HepG2 (cell line): ENCODE measurements at regions not wholly inside any gene's neighbourhood (a gene's known extent, or its start where the extent isn't known, plus 50 kb on each side); places are given as distances from the start of the nearest gene placed in this dataset.

ENCODE experiments used
- ATAC-seq: fragments of 200-7000 bp; cut with Tn5 transposase; 3 replicates; pipeline ENCODE4 v1.9.1; 2020; ENCODE audit warnings: mild to moderate bottlenecking, moderate library complexity
- BruUV-seq: library from RNA; stranded (reverse); fragments of 400-500 nt; replicated peaks from 2 replicates; lab custom pipeline; 2021; lab: Mats Ljungman, UMichigan
- CTCF ChIA-PET: fragments of 300-600 bp; formaldehyde crosslinking; extraction: SDS; loops from one replicate; lab custom pipeline; 2021; ENCODE audit warnings: low total read pairs, inconsistent platforms, low intra/inter-chr PET ratio; lab: Yijun Ruan, JAX
- POLR2A ChIA-PET: fragments of 350-600 bp; sonication (Branson Sonifier 250); formaldehyde crosslinking; loops from one replicate; lab custom pipeline; 2020; ENCODE audit warnings: antibody characterized with exemption, inconsistent platforms; lab: Yijun Ruan, JAX
- DNase-seq: peaks from one replicate; pipeline ENCODE4 v3.0.0-alpha.2; 2015; ENCODE audit warnings: low spot score
- FAIRE-seq: peaks from 3 replicates; lab custom pipeline; 2011; peaks lifted over from hg19 to GRCh38; lab: Jason Lieb, UNC
- H2AFZ ChIP-seq: one replicate; pipeline ENCODE4 v1.6.1; 2011; ENCODE audit warnings: low read length, inconsistent platforms
- H3K27ac ChIP-seq: fragments of 300-600 bp; 3 replicates; pipeline ENCODE4 v1.8.0; 2011; ENCODE audit warnings: mixed run types, mild to moderate bottlenecking, mixed read lengths, low read length, inconsistent platforms; ENCODE audit not compliant: insufficient read depth; ENCODE audit errors: extremely low read length
- H3K27me3 ChIP-seq, 2 experiments: fragments of 200-600 bp in 1 of 2; 2 replicates in 1 of 2; 3 replicates in 1 of 2; pipeline versions ENCODE4 v1.6.0 to v1.8.0; 2011; ENCODE audit warnings: low read length in 2 of 2, mild to moderate bottlenecking in 2 of 2, moderate library complexity in 2 of 2, inconsistent platforms in 1 of 2; ENCODE audit not compliant: insufficient read depth in 2 of 2, control insufficient read depth in 1 of 2
- H3K36me3 ChIP-seq, 2 experiments: fragments of 200-600 bp in 1 of 2; replicated peaks in 1 of 2; 2 replicates in 1 of 2; 3 replicates in 1 of 2; pipeline versions ENCODE4 v1.5.1 to v1.8.0; 2011; ENCODE audit warnings: low read length in 2 of 2, inconsistent platforms in 1 of 2; ENCODE audit not compliant: insufficient read depth in 2 of 2, control insufficient read depth in 1 of 2
- H3K4me1 ChIP-seq: 2 replicates; pipeline ENCODE4 v1.5.1; 2012; ENCODE audit warnings: low read length, inconsistent platforms; ENCODE audit not compliant: insufficient read depth
- H3K4me2 ChIP-seq: 2 replicates; pipeline ENCODE4 v1.6.0; 2011; ENCODE audit warnings: low read depth, low read length, inconsistent platforms
- H3K4me3 ChIP-seq, 3 experiments: fragments of 200-600 bp in 1 of 3; sonication (generic), shearing (Covaris generic) in 1 of 3; replicated peaks in 1 of 3; 2 replicates each; pipeline ENCODE4 v1.5.1; 2011 to 2016; ENCODE audit warnings: low read length in 3 of 3, inconsistent platforms in 2 of 3, low read depth in 2 of 3, mild to moderate bottlenecking in 2 of 3, control low read depth in 1 of 3, mixed read lengths in 1 of 3; ENCODE audit not compliant: insufficient read depth in 1 of 3
- H3K79me2 ChIP-seq: one replicate; pipeline ENCODE4 v1.6.1; 2011; ENCODE audit warnings: low read length, inconsistent platforms; ENCODE audit not compliant: insufficient read depth
- H3K9ac ChIP-seq: 2 replicates; pipeline ENCODE4 v1.6.0; 2011; ENCODE audit warnings: mild to moderate bottlenecking, low read depth, low read length, inconsistent platforms; ENCODE audit not compliant: insufficient read depth
- H3K9me3 ChIP-seq: 2 replicates; pipeline ENCODE4 v1.5.1; 2012; ENCODE audit warnings: mild to moderate bottlenecking, low read length
- H4K20me1 ChIP-seq: 2 replicates; pipeline ENCODE4 v1.6.0; 2011; ENCODE audit warnings: inconsistent platforms, mild to moderate bottlenecking, low read length, moderate library complexity; ENCODE audit not compliant: insufficient read depth
- ARID2 ChIP-seq: sonication (generic); formaldehyde crosslinking; IDR thresholded peaks from 2 replicates; pipeline ENCODE4 v1.8.1; 2022; ENCODE audit warnings: mild to moderate bottlenecking, missing genetic modification reagents, borderline replicate concordance
- EEA1 ChIP-seq: sonication (generic); formaldehyde crosslinking; IDR thresholded peaks from 2 replicates; pipeline ENCODE4 v1.5.1; 2020; ENCODE audit warnings: mild to moderate bottlenecking, missing genetic modification reagents, borderline replicate concordance
- EHMT2 ChIP-seq: fragments of 200-600 bp; sonication (generic); IDR thresholded peaks from 2 replicates; pipeline ENCODE4 v1.7.0; 2017; ENCODE audit warnings: antibody characterized with exemption, low read depth, low read length, borderline replicate concordance
- JUNB ChIP-seq: sonication (generic); formaldehyde crosslinking; IDR thresholded peaks from 2 replicates; pipeline ENCODE4 v1.8.0; 2022; ENCODE audit warnings: missing genetic modification reagents, mild to moderate bottlenecking, borderline replicate concordance
- PHB2 ChIP-seq: fragments of 450-650 bp; IDR thresholded peaks from 2 replicates; pipeline ENCODE4 v1.6.1; 2018; ENCODE audit not compliant: partially characterized antibody
- TAF15 ChIP-seq: fragments of 200-400 bp; formaldehyde crosslinking; IDR thresholded peaks from one replicate; pipeline ENCODE4 v1.6.1; 2018; ENCODE audit warnings: mild to moderate bottlenecking, low read depth, low read length; ENCODE audit not compliant: poor library complexity, severe bottlenecking
- ZC3H4 ChIP-seq: sonication (generic); formaldehyde crosslinking; IDR thresholded peaks from 2 replicates; pipeline ENCODE4 v1.4.0; 2020; ENCODE audit warnings: missing genetic modification reagents, borderline replicate concordance
- ZNF484 ChIP-seq: sonication (generic); formaldehyde crosslinking; IDR thresholded peaks from 2 replicates; pipeline ENCODE4 v1.5.1; 2020; ENCODE audit warnings: mild to moderate bottlenecking, low read depth, missing genetic modification reagents, borderline replicate concordance
- ZNF709 ChIP-seq: sonication (generic); formaldehyde crosslinking; IDR thresholded peaks from 2 replicates; pipeline ENCODE4 v1.5.0; 2020; ENCODE audit warnings: mild to moderate bottlenecking, missing genetic modification reagents
- WGBS: methylation state at CpG from one replicate; pipeline ENCODE4 v1.1.6; 2017; ENCODE audit warnings: low lambda C conversion rate; 5-methylcytosine and 5-hydroxymethylcytosine counted together
- in situ Hi-C: cut with HindIII; loops from 2 replicates; pipeline ENCODE4 v1.10.0; 2017; ENCODE audit warnings: low pct_unique_long_range_greater_than_20kb; ENCODE audit not compliant: extremely low pct_ligation_motif_present
- intact Hi-C: fragments of 100-400 bp; cut with micrococcal nuclease; formaldehyde crosslinking; loops from one replicate; pipeline ENCODE4 v1.10.0; 2022; ENCODE audit not compliant: unreplicated experiment
- TF ChIP-seq, protein P1 (sequence below): sonication (generic); formaldehyde crosslinking; IDR thresholded peaks from 2 replicates; pipeline ENCODE4 v1.5.1; 2020; ENCODE audit warnings: mild to moderate bottlenecking, missing genetic modification reagents
- TF ChIP-seq, protein P2 (sequence below): sonication (generic); formaldehyde crosslinking; IDR thresholded peaks from 2 replicates; pipeline ENCODE4 v1.4.0; 2020; ENCODE audit warnings: missing genetic modification reagents

GRCh38 chr12:127600211-127600610, 666.8 kb upstream of the TMEM132C start:
- H3K27ac ChIP-seq = no peak overlapping the region
- H3K79me2 ChIP-seq = no peaks in the 10 kb centered on the region
- ATAC-seq = no peak
- H3K36me3 ChIP-seq = no peaks in the 10 kb centered on the region
- DNase-seq = no peak
- no peak for FAIRE-seq
- no TSS peak for BruUV-seq
- no peak overlapping the region for H3K4me3 ChIP-seq
- in situ Hi-C loops (no loop called here), intact Hi-C loops (no loop called here)
- ChIA-PET POLR2A (no interaction called here), CTCF (no interaction called here)
- H3K4me2 ChIP-seq = no peak overlapping the region
- H3K4me1 ChIP-seq = no peaks in the 10 kb centered on the region
- no peak for TF ChIP-seq ZNF484
- TF ChIP-seq TAF15 = no peak
- no peak for TF ChIP-seq JUNB (CRISPR knock-in tag)
- no peak for TF ChIP-seq EEA1 (CRISPR knock-in tag)
- TF ChIP-seq, protein P1, sequence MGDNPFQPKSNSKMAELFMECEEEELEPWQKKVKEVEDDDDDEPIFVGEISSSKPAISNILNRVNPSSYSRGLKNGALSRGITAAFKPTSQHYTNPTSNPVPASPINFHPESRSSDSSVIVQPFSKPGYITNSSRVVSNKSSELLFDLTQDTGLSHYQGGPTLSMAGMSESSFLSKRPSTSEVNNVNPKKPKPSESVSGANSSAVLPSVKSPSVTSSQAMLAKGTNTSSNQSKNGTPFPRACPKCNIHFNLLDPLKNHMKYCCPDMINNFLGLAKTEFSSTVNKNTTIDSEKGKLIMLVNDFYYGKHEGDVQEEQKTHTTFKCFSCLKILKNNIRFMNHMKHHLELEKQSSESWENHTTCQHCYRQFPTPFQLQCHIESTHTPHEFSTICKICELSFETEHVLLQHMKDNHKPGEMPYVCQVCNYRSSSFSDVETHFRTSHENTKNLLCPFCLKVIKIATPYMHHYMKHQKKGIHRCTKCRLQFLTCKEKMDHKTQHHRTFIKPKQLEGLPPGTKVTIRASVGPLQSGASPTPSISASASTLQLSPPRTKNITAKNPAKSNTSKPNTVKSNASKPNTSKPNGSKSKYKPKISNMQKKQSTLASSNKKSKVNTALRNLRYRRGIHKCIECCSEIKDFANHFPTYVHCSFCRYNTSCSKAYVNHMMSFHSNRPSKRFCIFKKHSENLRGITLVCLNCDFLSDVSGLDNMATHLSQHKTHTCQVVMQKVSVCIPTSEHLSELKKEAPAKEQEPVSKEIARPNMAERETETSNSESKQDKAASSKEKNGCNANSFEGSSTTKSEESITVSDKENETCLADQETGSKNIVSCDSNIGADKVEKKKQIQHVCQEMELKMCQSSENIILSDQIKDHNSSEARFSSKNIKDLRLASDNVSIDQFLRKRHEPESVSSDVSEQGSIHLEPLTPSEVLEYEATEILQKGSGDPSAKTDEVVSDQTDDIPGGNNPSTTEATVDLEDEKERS = no peak
- no peak for TF ChIP-seq ZC3H4 (CRISPR knock-in tag)
- no peak for TF ChIP-seq ZNF709 (CRISPR knock-in tag)
- TF ChIP-seq ARID2 (CRISPR knock-in tag) = no peak
- TF ChIP-seq, protein P2, sequence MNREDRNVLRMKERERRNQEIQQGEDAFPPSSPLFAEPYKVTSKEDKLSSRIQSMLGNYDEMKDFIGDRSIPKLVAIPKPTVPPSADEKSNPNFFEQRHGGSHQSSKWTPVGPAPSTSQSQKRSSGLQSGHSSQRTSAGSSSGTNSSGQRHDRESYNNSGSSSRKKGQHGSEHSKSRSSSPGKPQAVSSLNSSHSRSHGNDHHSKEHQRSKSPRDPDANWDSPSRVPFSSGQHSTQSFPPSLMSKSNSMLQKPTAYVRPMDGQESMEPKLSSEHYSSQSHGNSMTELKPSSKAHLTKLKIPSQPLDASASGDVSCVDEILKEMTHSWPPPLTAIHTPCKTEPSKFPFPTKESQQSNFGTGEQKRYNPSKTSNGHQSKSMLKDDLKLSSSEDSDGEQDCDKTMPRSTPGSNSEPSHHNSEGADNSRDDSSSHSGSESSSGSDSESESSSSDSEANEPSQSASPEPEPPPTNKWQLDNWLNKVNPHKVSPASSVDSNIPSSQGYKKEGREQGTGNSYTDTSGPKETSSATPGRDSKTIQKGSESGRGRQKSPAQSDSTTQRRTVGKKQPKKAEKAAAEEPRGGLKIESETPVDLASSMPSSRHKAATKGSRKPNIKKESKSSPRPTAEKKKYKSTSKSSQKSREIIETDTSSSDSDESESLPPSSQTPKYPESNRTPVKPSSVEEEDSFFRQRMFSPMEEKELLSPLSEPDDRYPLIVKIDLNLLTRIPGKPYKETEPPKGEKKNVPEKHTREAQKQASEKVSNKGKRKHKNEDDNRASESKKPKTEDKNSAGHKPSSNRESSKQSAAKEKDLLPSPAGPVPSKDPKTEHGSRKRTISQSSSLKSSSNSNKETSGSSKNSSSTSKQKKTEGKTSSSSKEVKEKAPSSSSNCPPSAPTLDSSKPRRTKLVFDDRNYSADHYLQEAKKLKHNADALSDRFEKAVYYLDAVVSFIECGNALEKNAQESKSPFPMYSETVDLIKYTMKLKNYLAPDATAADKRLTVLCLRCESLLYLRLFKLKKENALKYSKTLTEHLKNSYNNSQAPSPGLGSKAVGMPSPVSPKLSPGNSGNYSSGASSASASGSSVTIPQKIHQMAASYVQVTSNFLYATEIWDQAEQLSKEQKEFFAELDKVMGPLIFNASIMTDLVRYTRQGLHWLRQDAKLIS (CRISPR knock-in tag) = no peak
- no peak for TF ChIP-seq EHMT2
- TF ChIP-seq PHB2 = no peak
- no peak overlapping the region for H2AFZ ChIP-seq
- H3K9ac ChIP-seq = no peak overlapping the region
- peaks cover 8% of the 10 kb centered on the region; the same call in 1 of the 2 replicates for H3K9me3 ChIP-seq
- H3K27me3 ChIP-seq = no peaks in the 10 kb centered on the region
- no peaks in the 10 kb centered on the region for H4K20me1 ChIP-seq
- 52% methylated on average over 3 of the region's 3 CpGs for WGBS
